ENCODE measurements at regions not wholly inside any gene's neighbourhood (a gene's known extent, or its start where the extent isn't known, plus 50 kb on each side); places are given as distances from the start of the nearest gene placed in this dataset.
"Not testable (repeated sequence)": the region's sequence is repeated elsewhere in the genome, so short reads cannot be mapped to it uniquely, and the experiment has no call there.

GRCh38 chr7:130789436-130789835, 55.4 kb upstream of the KLF14 start:
- no peak for DNase-seq (ENCODE audit: low spot score)

DNA sequence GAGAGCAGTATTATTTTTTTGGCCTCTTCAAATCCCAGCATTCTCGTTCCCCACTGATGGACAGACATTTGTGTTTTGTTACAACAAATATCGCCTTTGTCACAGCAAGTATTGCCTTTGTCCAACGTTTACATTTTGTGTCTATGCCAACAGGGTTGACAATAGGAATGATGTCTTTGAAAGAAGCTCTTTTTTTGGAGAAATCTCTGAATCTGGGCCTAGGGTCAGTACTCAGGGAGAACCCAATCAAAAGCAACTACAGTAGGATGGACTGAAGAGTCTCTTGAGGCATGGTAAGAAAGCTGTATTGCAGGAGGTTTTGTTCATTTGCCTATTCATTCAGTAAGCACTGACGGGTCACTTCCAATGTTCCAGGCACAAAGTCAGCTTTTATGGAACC, 57.7 kb upstream of the KLF14 start:
- DNase-seq (ENCODE audit: low spot score), result no peak

DNA sequence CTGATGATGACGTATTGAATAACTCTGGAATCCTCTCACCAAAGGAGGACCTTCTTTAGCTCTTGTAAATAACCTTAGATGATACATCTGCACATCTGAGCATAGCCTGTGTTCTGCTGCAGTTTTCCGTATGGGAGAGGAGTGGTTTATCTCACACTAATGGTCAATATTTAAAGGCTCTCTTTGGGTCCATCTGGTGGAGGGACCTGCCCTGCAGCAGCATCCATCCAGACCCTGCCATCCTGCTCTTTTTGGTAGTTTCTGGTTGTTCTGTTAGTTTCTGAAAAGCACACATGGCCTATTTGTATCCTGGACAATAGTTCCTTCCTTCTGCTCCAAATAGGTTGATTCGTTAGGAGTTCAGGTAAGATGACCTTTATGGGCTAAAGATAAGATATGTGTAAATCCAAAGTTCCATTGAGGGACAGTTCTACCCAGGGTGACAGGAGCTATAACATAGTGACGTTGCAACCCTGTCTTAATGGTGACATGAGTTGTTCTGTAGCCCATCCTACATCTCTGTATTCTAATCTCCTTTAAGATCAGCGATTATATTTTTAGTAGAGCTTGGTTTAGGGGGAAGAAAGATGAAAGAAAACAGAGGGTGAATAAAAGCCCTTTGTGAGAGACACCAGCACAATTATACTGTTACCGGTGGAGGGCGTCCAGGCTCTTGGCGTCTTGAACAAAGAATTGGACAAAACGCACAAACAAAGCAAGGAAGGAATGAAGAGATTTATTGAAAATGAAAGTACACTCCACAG, 60.0 kb upstream of the KLF14 start:
- DNase-seq (ENCODE audit: low spot score), result no peak

DNA sequence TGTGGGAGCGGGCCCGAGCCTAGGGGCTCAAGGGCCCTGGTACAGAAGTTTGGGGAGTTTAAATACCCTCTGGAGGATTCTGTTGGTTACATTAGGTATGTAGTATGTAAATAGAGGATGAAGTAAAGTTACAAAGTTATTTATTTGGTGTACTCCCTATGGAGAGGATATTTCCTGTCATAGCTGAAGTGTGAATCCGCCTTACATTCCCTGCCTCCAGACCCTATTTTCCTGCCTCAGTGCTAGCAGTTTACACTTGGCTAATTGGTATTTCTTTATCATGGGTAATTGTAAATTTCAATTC, 60.6 kb upstream of the KLF14 start:
- DNase-seq (ENCODE audit: low spot score), result no peak

- DNase-seq (ENCODE audit: low spot score), result not testable (repeated sequence)
These were observed 62.4 kb upstream of the KLF14 start for GRCh38 chr7:130796425-130796824.

DNA sequence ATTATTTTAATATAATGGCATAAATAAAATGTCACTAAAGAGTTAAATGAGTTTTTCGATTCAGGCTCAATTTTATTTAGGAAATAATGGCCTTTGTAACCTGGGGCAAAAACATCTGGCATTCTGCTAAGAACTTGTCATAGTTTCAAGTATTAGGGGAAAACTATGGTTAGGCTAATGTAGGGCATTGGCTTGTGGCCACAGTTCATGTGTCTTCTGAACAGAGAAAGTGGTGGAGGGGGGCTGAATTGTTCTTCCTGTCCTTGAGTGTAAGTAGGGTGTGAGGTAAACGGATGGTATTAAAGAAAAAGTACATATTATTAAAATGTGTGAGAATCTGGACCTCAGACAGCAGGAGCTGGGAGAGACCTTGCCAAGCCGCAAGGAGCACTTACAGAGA, 69.1 kb upstream of the KLF14 start:
- DNase-seq (ENCODE audit: low spot score), result no peak

- DNase-seq (ENCODE audit: low spot score), result no peak
These were observed 70.2 kb upstream of the KLF14 start for GRCh38 chr7:130804220-130804619.

DNA sequence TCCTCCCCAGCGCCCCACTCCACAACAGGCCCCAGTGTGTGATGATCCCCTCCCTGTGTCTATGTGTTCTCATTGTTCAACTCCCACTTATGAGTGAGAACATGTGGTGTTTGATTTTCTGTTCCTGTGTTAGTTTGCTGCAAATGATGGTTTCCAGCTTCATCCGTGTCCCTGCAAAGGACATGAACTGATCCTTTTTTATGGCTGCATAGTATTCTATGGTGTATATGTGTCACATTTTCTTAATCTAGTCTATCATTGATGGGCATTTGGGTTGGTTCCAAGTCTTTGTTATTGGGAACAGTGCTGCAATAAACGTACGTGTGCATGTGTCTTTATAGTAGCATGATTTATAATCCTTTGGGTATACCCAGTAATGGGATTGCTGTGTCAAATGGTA, 78.8 kb upstream of the KLF14 start:
- DNase-seq (ENCODE audit: low spot score), result not testable (repeated sequence)

DNA sequence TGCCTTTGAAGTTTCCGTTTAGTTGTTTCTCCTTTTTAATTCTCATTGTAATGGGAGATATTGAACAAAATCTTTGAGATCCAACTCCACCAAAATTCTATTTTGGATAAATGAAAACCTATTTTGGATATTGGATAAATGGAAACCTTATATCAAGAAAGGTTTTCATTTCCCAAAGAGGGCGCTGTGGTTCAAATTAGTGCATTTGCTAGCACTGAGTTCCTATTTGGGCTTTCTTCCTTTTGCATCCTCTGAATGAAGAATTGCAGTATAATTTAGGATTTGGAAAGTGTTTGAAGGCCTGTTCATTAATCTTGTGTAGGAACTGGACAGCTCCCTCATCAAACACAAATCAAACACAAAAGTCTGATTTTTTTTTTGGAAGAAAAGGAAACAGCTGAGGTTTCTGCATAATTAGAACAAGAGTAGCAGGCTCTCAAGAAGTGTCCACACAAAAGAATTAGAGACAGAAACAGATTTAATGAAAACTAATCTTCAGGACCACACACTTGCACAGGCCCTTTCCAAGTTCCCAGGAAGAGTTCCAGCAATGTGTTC, 80.8 kb upstream of the KLF14 start:
- DNase-seq (ENCODE audit: low spot score), result no peak

GRCh38 chr7:130818056-130818455, 84.0 kb upstream of the KLF14 start:
- no peak for DNase-seq (ENCODE audit: low spot score)

GRCh38 chr7:130821864-130822263, 87.9 kb upstream of the KLF14 start:
- DNase-seq (ENCODE audit: low spot score), result no peak

DNA sequence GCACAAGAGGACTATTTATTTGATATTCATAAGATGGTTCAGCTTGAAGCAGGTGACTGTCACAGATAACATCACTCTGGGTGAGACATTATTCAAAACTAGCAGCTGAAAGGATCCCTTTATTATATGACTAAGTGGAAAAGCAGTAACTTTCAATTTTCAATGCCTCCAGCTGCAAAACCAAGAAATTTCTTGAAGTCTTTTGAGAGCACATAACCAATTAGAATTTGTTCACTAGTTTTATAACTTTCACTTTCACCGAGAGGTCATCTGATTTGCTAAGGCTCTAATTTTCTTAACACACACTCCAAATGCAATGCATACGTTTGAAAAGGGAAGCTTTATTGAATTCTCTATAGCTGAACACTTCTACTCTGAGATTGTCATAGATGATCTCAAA, 88.6 kb upstream of the KLF14 start:
- DNase-seq (ENCODE audit: low spot score), result no peak

GRCh38 chr7:130823060-130823459, 89.1 kb upstream of the KLF14 start:
- DNase-seq (ENCODE audit: low spot score), result no peak

DNA sequence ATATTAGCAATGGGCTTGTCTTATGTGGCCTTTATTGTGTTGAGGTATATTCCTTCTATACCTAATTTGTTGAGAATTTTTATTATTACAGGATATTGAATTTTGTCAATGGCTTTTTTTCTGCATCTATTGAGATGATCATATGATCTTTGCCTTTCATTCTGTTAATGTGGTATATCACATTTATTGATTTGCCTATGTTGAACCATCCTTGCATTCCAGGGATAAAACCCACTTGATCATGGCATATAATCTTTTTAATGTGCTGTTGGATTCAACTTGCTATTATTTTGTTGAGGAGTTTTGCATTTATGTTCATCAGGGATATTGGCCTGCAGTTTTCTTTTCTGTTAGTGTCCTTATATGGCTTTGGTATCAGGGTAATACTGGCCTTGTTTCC, 91.8 kb upstream of the KLF14 start:
- no peak for DNase-seq (ENCODE audit: low spot score)

GRCh38 chr7:130829415-130829814, 95.4 kb upstream of the KLF14 start:
- no peak for DNase-seq (ENCODE audit: low spot score)

DNA sequence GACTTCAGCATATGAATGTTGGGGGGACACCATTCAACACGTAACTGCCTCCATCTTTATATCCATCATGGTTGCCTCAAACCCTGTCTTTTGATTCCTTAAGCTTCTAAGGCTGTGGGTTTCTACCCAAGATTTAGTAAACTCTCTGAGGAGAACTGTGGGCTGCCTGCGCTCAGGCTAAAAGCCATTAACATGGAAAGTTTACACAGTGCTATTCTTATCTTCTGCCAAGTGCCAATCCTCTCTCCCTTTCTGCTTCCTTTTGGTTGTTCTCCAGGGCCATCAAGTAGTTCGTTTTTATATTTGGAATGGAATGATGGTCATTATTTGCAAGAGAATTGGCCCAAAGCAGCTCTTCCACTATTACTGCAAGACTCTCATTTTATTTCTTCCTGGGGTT, 97.3 kb upstream of the KLF14 start:
- no peak for DNase-seq (ENCODE audit: low spot score)

DNA sequence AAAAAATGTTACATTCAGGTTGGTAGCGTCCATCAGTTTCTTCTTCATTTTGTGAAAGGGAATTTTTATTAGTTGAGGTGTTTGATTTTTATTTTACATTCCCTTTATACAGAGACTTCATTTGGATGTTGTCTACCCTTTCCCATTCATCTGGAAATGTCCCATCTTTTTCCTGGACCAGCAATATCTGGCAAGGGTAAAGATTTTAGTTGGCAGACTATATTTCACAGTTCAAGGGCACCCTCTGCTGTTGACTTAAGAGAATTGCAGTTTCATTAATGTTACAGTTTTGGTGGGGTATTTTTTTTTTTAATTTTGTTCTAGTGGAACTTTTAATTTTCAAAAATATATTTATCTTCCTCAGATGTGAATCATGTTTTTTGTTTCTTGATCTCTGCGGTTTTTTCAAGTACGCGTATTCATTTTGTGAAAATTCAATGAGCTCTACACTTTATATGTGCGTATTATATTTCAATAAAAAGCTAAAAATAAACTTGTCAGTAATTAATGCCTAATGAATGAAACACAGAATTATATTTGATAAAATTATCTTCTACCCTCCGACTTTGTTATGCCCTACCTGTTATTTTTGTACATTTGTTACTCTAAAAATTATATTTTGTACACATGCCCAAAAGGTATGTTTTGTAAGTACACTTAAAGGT, 97.9 kb upstream of the KLF14 start:
- DNase-seq (ENCODE audit: low spot score), result no peak

- DNase-seq (ENCODE audit: low spot score), result no peak
These were observed 104.7 kb upstream of the KLF14 start for GRCh38 chr7:130838738-130839137.

DNA sequence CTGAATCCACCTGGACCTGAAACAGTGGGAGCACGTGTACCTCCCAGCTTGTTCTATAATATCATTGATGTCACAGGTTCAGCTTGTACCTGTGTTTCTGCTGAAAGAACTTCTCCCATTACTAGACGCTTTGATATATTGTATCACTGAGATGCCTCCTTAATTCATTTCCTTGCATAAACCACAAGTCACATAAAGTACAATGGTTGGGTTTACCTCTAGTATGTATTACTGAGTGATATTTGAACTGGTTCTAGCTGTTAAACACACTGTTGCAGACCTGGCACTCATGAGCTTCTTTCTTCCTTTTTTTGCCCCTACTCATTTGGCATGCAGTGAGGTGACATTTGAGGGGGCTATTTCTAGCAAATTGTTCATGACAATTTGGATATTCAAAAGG, 106.6 kb upstream of the KLF14 start:
- DNase-seq (ENCODE audit: low spot score), result no peak

DNA sequence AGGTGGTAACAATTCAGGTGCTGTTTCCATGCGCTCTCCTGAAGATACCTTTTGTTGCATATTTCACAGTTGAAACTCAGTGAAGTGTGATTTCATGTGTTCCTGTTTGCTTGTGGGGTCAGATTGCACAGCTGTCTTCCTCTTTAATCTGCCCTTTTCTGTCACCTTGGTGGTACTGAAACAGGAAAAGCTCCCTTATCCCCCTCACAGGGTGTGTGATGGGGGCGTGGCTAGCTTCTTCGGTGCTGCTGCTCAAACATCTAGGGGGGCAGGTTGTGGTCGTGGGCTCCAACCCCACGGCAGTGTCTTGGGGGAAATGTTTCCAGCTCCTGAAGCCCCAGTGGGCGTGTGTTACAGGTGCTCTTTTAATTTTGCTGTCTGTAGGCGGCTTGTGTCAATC, 107.4 kb upstream of the KLF14 start:
- DNase-seq (ENCODE audit: low spot score), result no peak

DNA sequence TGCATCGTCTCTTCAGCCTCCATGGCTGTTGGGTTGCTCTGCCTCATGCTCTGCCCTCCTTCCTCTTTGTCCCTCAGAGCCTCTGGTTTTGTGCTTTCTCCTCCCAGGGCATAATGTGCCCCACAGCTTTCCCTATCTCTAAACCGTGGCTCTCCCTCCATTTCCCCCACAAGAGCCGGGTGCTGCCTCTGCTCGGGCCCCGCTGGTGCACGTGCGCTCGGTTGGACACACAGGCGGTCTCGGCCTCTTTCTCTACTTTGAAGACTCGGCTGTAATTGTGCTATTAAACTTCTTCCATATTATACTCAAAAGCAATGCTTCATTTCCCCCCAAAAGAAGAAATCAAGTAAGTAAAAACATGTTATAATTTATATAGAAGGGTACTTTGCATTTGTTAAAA, 109.7 kb upstream of the KLF14 start:
- DNase-seq (ENCODE audit: low spot score), result no peak

DNA sequence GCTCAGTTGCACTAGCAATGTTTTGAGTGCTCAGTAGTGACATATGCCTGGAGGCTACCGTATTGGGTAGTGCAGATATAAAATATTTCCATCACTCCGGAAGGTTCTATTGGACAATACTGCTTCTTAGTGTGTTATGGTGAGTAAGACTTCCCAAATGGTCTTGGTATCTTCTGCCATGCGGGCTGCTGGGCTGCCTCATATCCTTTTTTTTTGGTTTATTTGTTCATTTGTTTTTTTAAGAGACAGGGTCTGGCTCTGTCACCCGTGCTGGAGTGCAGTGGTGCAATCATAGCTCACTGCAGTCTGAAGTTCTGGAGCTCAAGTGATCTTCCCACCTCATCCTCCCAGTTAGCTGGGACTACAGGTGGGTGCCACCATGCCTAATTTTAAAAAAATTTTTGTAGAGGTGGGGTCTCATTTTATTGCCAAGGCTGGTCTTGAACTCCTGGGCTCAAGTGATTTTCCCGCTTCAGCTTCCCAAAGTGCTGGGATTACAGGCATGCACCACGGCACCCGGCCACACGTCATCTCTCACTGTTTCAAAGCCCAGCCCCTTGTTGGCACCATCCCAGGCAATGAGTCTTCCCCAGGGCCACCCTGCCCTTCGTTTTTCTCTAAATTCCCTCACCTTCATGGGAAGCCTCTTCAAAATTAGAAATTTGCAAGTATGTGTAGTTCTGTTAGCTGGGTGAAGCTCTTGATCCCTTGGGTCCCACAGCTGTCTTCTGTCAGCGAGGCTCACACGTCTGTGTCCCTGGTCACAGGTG, 111.0 kb upstream of the KLF14 start:
- no peak for DNase-seq (ENCODE audit: low spot score)

- DNase-seq (ENCODE audit: low spot score), result no peak
These were observed 111.6 kb upstream of the KLF14 start for GRCh38 chr7:130845581-130846085.
